ENCODE measurements at regions not wholly inside any gene's neighbourhood (a gene's known extent, or its start where the extent isn't known, plus 50 kb on each side); places are given as distances from the start of the nearest gene placed in this dataset.

- no peak for TF ChIP-seq CTCF (IDR thresholded peaks at IDR 0.05; ENCODE audit: unreplicated experiment)
- DNase-seq (ENCODE audit: low spot score in 2 of 2, unreplicated experiment in 2 of 2) = no peak
- Mint-ChIP-seq H3K27ac (no peak overlapping the region), H3K9me3 (peaks cover 21% of the 10 kb centered on the region), H3K27me3 (ENCODE audit: low read depth) (peaks cover 27% of the 10 kb centered on the region), H3K4me1 (peaks cover 1% of the 10 kb centered on the region), H3K4me3 (no peak overlapping the region), H3K36me3 (no peaks in the 10 kb centered on the region)
Measured at GRCh38 chr2:238750212-238750904, 97.5 kb upstream of the TWIST2 start.

GRCh38 chr2:238754259-238754658, 93.6 kb upstream of the TWIST2 start:
- Mint-ChIP-seq H3K27ac (no peak overlapping the region), H3K9me3 (peaks cover 18% of the 10 kb centered on the region), H3K27me3 (ENCODE audit: low read depth) (peaks cover 30% of the 10 kb centered on the region), H3K4me3 (no peak overlapping the region), H3K36me3 (no peaks in the 10 kb centered on the region), H3K4me1 (peaks cover 7% of the 10 kb centered on the region)
- DNase-seq (ENCODE audit: low spot score in 2 of 2, unreplicated experiment in 2 of 2) = no peak
- TF ChIP-seq CTCF (IDR thresholded peaks at IDR 0.05; ENCODE audit: unreplicated experiment) = no peak

- no peak for DNase-seq (ENCODE audit: low spot score in 2 of 2, unreplicated experiment in 2 of 2)
- H3K4me1 Mint-ChIP-seq = no peaks in the 10 kb centered on the region
- H3K36me3 Mint-ChIP-seq = no peaks in the 10 kb centered on the region
- no peak overlapping the region for H3K27ac Mint-ChIP-seq
- no peak overlapping the region for H3K4me3 Mint-ChIP-seq
- peaks cover 59% of the 10 kb centered on the region for H3K27me3 Mint-ChIP-seq (ENCODE audit: low read depth)
- H3K9me3 Mint-ChIP-seq = no peaks in the 10 kb centered on the region
- TF ChIP-seq CTCF (IDR thresholded peaks at IDR 0.05; ENCODE audit: unreplicated experiment) = no peak
Measured at GRCh38 chr2:238761868-238762267, 86.0 kb upstream of the TWIST2 start.

GRCh38 chr2:238763471-238763995, 84.4 kb upstream of the TWIST2 start:
- Mint-ChIP-seq H3K9me3 (no peaks in the 10 kb centered on the region), H3K27ac (no peak overlapping the region), H3K27me3 (ENCODE audit: low read depth) (peaks cover 71% of the 10 kb centered on the region), H3K4me1 (no peaks in the 10 kb centered on the region), H3K36me3 (no peaks in the 10 kb centered on the region), H3K4me3 (no peak overlapping the region)
- no peak for TF ChIP-seq CTCF (IDR thresholded peaks at IDR 0.05; ENCODE audit: unreplicated experiment)
- DNase-seq (ENCODE audit: low spot score in 2 of 2, unreplicated experiment in 2 of 2) = no peak

GRCh38 chr2:238765590-238765989, 82.3 kb upstream of the TWIST2 start:
- no peak for TF ChIP-seq CTCF (IDR thresholded peaks at IDR 0.05; ENCODE audit: unreplicated experiment)
- no peaks in the 10 kb centered on the region for H3K4me1 Mint-ChIP-seq
- H3K36me3 Mint-ChIP-seq = no peaks in the 10 kb centered on the region
- H3K9me3 Mint-ChIP-seq = no peaks in the 10 kb centered on the region
- peaks cover 82% of the 10 kb centered on the region for H3K27me3 Mint-ChIP-seq (ENCODE audit: low read depth)
- DNase-seq (ENCODE audit: low spot score in 2 of 2, unreplicated experiment in 2 of 2) = no peak
- H3K4me3 Mint-ChIP-seq = no peak overlapping the region
- no peak overlapping the region for H3K27ac Mint-ChIP-seq
